HG03457 (cell line): ENCODE measurements at regions not wholly inside any gene's neighbourhood (a gene's known extent, or its start where the extent isn't known, plus 50 kb on each side); places are given as distances from the start of the nearest gene placed in this dataset.
"Not testable (repeated sequence)": the region's sequence is repeated elsewhere in the genome, so short reads cannot be mapped to it uniquely, and the experiment has no call there.

Source experiments
- ATAC-seq: cut with Tn5 transposase; IDR thresholded peaks from one replicate; pipeline ENCODE4 v1.9.1; 2021; ENCODE audit warnings: moderate number of reproducible peaks; ENCODE audit not compliant: unreplicated experiment

DNA sequence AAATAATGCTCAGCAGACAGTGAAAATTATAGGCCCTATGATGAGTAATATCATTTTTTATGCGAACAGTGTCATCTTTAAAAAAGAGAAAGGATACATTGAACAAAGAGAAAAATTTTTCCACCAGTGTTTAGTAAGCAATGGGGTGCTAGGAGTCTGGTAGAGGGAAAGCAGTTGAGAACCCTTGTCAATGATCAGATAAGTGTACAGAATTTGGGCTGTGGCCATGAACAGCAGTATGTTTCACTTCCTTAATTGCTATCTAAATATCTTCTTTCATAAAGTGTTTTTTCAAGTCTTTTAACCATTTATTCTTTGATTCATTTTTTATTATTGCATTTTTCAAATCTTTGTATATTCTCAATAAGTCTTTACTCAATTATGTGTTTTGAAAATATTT, 750.7 kb upstream of the KCND2 start:
- no peak for ATAC-seq

DNA sequence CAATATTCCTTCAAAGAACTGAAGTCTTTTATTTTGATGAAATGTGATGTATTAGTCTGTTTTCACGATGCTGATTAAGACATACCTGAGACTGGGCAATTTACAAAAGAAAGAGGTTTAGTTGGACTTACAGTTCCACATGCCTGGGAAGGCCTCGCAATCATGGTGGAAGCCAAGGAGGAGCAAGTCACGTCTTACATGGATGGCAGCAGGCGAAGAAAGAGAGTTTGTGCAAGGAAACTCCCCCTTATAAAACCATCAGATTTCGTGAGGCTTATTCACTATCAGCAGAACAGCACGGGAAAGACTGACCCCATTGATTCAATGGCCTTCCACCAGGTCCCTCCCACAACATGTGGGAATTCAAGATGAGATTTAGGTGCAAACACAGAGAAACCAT, 750.3 kb upstream of the KCND2 start:
- no peak for ATAC-seq

DNA sequence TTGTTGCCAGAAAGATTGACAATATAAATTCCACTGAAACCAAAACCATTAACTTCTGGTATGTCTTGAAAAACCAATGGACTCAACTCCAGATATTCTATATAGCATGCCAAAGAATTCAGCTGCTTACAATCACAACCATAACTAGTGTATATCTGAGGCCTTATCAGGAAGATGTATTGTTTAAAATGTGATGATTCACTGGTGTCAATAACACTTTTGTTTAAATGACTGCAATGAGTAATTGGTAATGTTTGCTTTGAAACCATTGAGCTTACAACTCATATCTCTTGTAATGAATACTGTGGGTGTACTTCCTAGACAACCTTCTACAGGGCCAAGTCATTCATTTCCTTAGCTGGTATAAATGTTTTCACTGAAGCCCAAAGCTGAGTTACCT, 727.9 kb upstream of the KCND2 start:
- no peak for ATAC-seq

- ATAC-seq: no peak
Measured at GRCh38 chr7:119555788-119556187, 717.2 kb upstream of the KCND2 start.

DNA sequence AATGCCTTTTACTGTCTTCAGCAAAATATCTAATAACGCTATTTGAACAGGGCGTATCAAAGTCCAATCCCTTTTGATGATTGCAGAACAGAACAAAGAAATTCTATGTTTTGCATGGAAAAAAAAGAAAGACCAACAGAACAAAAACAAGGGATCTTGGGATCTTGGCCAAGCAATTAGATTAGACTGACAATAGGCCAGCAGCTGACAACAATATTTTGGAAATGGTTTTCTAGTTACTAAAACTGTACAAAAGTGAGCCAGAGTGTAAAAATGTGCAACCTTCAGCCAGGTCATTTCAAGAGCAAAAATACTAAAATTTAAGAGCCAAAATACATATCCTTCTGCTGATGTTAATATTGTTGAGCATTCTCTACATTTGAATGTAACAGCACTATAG, 716.5 kb upstream of the KCND2 start:
- no peak for ATAC-seq

DNA sequence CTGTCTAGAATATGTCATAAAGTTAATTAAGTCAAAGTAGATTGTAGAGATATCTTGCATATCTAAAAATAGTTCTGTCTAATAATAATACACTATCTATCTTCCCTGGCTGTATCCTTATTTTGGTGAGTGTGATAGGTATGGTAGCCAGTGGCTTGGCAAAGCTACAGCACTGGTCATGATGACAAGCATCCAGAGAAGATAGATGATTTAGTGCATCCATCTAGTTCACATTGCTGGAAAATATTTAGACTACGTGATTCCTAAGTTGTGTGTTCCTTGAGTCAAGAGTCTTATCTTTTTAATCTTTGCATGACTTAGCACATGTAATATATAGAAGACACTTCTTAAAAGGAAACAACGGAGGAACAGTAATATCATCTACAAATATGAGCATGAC, 711.2 kb upstream of the KCND2 start:
- ATAC-seq: no peak

DNA sequence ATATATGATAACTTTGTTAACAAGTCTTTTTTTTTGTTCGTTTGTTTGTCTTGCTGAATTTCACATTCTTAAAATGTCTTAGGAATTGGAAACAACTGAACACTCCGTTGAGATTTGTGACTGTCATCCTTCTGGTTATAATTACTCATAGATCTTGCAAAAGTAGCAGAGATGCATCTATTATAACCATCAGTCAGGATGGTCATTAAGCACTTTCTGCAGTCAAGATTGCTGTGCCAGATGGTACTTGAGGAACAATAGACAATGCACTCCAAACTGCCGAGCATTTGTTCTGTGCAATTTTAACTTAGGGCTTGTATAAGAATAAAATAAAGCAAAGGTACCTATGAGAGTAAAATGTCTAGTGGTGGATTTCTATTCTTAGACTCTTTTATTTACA, 710.1 kb upstream of the KCND2 start:
- ATAC-seq: no peak

- ATAC-seq: no peak
Measured at GRCh38 chr7:119571666-119572065, 701.3 kb upstream of the KCND2 start.

DNA sequence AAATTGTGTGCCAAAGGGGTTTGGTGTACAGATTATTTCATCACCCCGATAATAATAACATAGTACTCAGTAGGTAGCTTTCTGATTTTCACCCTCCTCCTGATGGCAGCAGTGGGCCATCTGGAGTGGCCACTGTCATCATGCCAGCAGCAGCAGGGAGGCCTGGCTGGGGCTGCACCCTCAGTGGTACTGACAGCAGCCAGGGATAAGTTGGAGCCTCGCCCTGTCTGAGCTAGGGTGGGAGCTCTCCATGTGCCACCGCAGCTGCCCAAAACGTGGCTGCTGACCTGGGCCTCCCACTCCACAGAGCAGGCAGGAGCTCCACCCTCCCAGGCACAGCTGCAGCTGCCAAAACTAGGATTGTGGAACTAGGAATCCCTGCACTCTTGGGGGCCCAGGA, 700.8 kb upstream of the KCND2 start:
- no peak for ATAC-seq

DNA sequence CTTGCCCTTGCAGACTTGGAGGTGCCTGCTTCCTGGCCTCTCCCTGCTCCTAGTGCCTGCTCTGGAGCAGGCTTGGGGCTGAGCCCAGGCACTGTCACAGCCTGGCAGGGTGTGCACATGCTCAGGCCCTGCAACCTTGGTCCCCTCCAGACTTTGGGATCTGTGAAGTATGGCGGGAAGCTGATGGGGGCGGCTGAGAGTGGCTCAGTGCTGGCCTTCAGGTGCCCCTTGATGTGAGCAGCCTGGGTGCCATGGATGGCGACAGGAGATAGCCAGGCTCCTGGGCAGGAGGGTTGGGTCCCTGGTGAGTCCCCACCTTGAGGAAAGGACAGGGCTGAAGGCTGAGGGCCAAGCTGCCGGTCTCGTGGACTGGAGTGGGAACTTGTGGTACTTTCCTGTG, 700.4 kb upstream of the KCND2 start:
- no peak for ATAC-seq

DNA sequence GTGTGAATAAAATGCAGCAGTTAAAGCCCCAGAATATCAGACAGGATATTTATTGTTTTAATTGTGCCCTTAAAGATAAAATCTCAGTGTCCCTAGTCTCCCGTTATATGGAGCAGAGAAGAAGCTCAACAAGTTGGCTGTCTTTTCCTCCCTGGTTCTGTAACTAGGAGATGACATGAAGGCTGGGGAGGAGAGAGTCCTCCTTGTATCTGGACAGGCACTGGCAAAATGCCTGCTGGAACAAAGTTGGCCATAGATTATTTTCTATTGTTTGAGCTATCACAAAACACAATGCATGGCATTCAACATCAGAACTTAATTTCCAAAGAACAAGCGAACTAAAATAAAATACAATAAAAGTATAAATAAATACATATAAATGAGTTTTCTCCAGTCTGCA, 694.9 kb upstream of the KCND2 start:
- ATAC-seq: no peak

- ATAC-seq: no peak
Measured at GRCh38 chr7:119594956-119595355, 678.0 kb upstream of the KCND2 start.

DNA sequence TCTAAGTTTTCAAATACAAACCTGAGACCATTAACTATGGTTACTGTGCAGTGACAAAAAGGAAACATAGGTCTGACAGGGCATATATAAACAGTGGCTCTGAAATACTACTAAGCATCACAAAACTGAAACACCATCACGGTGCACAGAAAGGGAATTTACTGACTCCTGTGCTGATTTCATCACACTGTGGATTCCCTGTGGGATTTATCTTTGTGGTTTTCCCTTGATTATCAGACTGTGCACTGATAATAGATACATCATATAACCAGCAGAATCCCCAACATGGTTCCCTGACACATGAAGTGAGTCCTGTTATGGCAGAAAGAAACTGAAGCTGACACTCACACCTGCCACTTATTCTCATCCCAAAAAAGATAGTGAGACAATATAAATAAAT, 676.3 kb upstream of the KCND2 start:
- ATAC-seq: no peak

DNA sequence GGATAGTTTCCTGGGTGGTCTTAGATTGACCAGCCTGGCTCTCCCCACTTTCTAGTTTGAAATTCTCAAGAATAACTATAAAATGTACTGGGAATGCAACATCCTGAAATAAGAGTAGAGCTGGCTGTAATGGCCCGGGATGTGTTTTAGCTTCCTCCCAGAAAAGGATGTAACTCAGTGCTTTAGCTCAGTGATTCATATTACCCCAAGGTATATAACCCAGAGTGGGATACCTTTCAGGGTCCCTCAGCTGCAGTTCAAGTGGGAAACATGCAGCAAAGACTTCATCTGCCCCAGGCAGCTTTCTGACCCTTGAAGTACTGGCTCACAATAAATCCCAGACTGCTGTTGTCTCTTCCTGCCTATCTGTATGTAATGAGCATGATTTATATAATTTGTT, 666.7 kb upstream of the KCND2 start:
- ATAC-seq: no peak

- no peak for ATAC-seq
Measured at GRCh38 chr7:119620769-119621168, 652.2 kb upstream of the KCND2 start.

DNA sequence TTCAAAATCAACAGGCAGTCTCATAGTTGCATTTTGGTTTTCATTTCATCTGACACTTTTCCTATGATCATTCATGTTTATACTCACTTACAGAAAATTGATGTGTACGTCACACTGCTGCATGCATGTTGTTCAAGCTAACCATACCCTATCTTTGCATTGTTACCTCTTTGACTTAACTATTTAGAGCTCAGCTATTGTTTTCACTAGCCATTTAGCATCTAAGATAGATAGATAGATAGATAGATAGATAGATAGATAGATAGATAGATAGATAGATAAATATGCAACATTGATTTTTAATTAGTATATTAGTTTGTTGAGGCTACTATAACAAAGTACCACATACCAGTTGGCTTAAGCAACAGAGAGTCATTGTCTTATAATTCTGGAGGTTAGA, 649.5 kb upstream of the KCND2 start:
- ATAC-seq: no peak

- ATAC-seq: no peak
Measured at GRCh38 chr7:119630406-119630969, 642.5 kb upstream of the KCND2 start.

- not testable (repeated sequence) for ATAC-seq
Measured at GRCh38 chr7:119633812-119634211, 639.2 kb upstream of the KCND2 start.

DNA sequence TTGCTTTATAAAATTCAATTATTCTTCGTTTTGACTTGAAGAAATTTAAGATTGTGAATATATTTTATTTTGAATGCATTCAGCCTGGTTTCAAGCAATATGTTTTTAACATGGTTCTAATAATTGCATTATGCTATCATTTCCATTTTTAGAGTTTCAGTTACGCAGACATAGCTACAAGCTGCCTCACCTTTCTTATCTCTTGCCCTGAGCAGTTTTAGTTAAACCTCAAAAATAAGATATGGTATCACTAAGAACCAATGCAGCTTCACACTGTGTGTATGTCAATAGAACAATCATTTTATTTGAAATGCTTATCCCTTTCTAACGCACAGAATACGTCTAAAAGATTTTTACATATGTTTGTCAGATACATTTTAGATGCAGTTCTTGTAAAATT, 632.6 kb upstream of the KCND2 start:
- no peak for ATAC-seq

- ATAC-seq: no peak
Measured at GRCh38 chr7:119640861-119641260, 632.1 kb upstream of the KCND2 start.

DNA sequence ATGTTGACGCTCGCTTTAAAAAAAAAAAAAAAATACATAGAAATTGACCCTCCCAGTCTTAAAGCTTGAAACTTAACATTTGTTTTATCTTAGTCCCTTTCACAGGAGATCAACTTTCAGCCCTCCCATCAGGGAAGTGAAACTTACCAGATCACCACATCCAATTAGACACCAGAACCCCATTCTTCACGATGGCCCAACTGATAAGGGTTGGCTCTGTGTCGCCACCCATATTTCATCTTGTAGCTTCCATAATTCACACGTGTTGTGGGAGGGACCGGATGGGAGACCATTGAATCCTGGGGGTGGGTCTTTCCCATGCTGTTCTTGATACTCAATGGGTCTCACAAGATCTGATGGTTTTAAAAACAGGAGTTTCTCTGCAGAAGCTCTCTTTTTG, 629.4 kb upstream of the KCND2 start:
- no peak for ATAC-seq

- no peak for ATAC-seq
Measured at GRCh38 chr7:119647286-119647685, 625.7 kb upstream of the KCND2 start.

GRCh38 chr7:119648752-119649151, 624.2 kb upstream of the KCND2 start:
- not testable (repeated sequence) for ATAC-seq

- ATAC-seq: no peak
Measured at GRCh38 chr7:119660080-119660479, 612.9 kb upstream of the KCND2 start.
